Epithelial cell of esophagus (primary cell): ENCODE measurements at regions not wholly inside any gene's neighbourhood (a gene's known extent, or its start where the extent isn't known, plus 50 kb on each side); places are given as distances from the start of the nearest gene placed in this dataset.

ENCODE experiments used
- DNase-seq: peaks from one replicate; pipeline ENCODE4 v3.0.0; 2010; ENCODE audit warnings: low read depth
- H3K4me3 ChIP-seq: 2 replicates; pipeline ENCODE4 v1.5.1; 2011; ENCODE audit warnings: mild to moderate bottlenecking, low read length, control low read depth
- CTCF ChIP-seq: IDR thresholded peaks from 2 replicates; pipeline ENCODE4 v1.5.1; 2011; ENCODE audit warnings: low read depth, mild to moderate bottlenecking, low read length, control low read depth, inconsistent platforms; ENCODE audit not compliant: insufficient read depth; ENCODE audit errors: missing control alignments

DNA sequence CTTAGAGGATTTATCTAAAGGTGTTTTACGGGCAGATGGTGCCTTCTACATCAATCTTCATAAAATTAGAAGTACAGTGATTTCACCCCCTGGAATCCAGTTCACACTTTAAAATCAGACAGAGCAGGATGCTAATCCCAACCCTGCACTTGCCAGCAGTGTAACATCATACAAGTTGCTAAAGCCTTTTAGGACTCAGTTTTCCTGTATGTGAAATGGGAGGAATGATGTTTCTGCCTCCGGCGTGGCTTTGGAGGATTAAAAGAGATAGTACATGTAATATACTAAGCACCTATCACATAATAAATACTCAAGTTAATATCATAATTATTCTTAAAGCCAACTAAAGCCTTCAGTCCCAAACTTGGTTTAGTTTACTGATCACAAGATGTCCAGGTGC, 257.2 kb upstream of the THBS1 start:
- no peak for DNase-seq
- no peak for TF ChIP-seq CTCF
- H3K4me3 ChIP-seq = no peak overlapping the region

DNA sequence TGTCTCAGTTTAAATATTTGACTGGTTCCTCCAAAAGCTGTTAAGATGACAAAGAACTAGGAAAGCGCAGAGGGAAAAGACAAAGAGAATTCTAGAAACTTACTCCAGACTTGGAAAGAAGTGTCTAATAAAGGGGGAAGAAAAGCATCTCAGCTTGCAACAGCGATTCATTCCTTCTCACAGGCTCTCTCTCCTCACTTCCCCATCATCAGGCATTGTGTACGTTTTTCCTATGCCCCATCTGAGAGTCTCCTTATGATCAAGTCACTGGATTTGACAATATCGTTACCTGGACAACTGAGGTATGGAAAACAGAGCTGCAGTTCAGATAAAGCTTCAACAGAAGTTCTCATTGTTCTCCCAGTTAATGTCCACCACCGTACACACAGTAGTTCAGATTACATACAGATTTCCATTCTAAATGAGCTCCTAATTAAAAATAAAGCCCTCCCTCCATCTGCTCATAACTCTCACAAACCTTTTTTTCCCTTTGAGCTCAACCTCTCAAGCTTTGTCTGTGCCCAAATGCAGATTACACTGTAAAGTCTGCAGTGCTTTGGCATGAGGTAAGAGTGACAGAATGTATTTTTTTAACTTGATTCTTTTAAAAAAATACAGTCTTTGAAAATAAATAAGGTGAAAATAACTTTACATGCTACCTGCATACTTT, 254.4 kb upstream of the THBS1 start:
- no peak for TF ChIP-seq CTCF
- no peak overlapping the region for H3K4me3 ChIP-seq
- no peak for DNase-seq

- no peak overlapping the region for H3K4me3 ChIP-seq
- no peak for DNase-seq
- no peak for TF ChIP-seq CTCF
Observed at GRCh38 chr15:39327005-39327730, 253.7 kb upstream of the THBS1 start.

DNA sequence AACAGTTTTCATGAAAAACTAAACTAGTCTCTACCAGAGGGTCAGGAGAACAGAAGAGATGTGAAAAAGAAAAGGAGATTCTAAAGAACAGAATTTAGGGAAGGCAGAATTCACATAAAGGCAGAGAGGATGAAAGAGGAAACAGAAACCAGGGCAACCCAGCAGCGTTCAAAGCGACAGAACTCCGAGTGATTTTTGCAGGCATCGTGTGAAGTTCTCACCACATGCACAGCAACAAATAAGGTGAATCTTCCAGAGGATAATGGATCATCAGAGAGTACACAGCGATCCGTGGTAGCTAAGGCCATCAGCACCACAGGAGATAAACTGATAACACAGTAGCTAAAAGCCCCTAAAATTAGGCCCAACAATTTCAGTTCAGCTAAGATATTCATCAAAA, 250.8 kb upstream of the THBS1 start:
- DNase-seq = no peak

GRCh38 chr15:39331584-39331983, 249.3 kb upstream of the THBS1 start:
- no peak overlapping the region for H3K4me3 ChIP-seq
- TF ChIP-seq CTCF = no peak
- peak; percentile 92 for DNase-seq

More for the DNA sequence above, 250.8 kb upstream of the THBS1 start:
- H3K4me3 ChIP-seq = no peak overlapping the region
- TF ChIP-seq CTCF = no peak

DNA sequence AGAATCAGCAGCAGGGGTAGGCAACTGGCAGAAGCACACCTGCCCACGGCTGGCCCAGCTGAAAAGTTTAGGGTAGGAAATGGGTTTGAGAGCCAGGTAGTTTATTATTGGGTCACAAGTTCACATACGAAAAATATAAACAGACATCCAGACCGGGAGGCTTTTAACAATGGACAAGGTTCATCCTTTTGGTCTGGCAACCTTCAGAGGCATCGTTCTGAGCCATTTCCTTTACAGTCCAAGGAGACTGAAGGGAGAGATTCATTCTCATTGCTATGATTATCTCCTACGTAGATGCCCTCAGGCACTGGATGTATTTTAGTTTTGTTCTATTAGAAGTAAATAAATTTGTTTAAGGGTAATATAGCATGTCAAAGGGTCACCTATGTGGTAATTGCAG, 248.0 kb upstream of the THBS1 start:
- TF ChIP-seq CTCF = no peak
- no peak overlapping the region for H3K4me3 ChIP-seq
- no peak for DNase-seq
